Parathyroid adenoma (tissue), 2 donors: ENCODE measurements at regions not wholly inside any gene's neighbourhood (a gene's known extent, or its start where the extent isn't known, plus 50 kb on each side); places are given as distances from the start of the nearest gene placed in this dataset.

Experiments
- H2AFZ ChIP-seq: fragments of 300-600 bp; sonication (generic); one replicate; pipeline ENCODE4 v1.7.0; 2017; ENCODE audit warnings: antibody characterized with exemption, mild to moderate bottlenecking
- H3K27ac ChIP-seq: fragments of 300-600 bp; sonication (generic); one replicate; pipeline ENCODE4 v1.7.0; 2017
- H3K27me3 ChIP-seq: fragments of 300-600 bp; sonication (generic); one replicate; pipeline ENCODE4 v1.7.0; 2017; ENCODE audit warnings: low read length; ENCODE audit not compliant: control insufficient read depth, insufficient read depth
- H3K36me3 ChIP-seq: fragments of 300-600 bp; sonication (generic); one replicate; pipeline ENCODE4 v1.7.0; 2017; ENCODE audit warnings: low read length; ENCODE audit not compliant: control insufficient read depth, insufficient read depth
- H3K4me1 ChIP-seq: fragments of 300-600 bp; sonication (generic); one replicate; pipeline ENCODE4 v1.7.0; 2017; ENCODE audit warnings: control low read depth
- H3K4me2 ChIP-seq: fragments of 300-600 bp; sonication (generic); one replicate; pipeline ENCODE4 v1.7.0; 2017; ENCODE audit warnings: low read length
- H3K4me3 ChIP-seq: fragments of 300-600 bp; sonication (generic); one replicate; pipeline ENCODE4 v1.7.0; 2017; ENCODE audit warnings: low read depth, low read length
- H3K79me2 ChIP-seq: fragments of 300-600 bp; sonication (generic); one replicate; pipeline ENCODE4 v1.7.0; 2017; ENCODE audit warnings: control low read depth
- H3K9ac ChIP-seq: fragments of 300-600 bp; sonication (generic); one replicate; pipeline ENCODE4 v1.7.0; 2017; ENCODE audit warnings: mild to moderate bottlenecking
- H3K9me3 ChIP-seq: fragments of 300-600 bp; sonication (generic); one replicate; pipeline ENCODE4 v1.7.0; 2017; ENCODE audit warnings: low read length; ENCODE audit not compliant: control insufficient read depth
- TF ChIP-seq, protein P1 (sequence below): fragments of 300-600 bp; sonication (generic); IDR thresholded peaks from one replicate; pipeline ENCODE4 v1.7.0; 2017; ENCODE audit warnings: antibody characterized with exemption, mild to moderate bottlenecking
- donor health status: primary hyperparathyroidism.

DNA sequence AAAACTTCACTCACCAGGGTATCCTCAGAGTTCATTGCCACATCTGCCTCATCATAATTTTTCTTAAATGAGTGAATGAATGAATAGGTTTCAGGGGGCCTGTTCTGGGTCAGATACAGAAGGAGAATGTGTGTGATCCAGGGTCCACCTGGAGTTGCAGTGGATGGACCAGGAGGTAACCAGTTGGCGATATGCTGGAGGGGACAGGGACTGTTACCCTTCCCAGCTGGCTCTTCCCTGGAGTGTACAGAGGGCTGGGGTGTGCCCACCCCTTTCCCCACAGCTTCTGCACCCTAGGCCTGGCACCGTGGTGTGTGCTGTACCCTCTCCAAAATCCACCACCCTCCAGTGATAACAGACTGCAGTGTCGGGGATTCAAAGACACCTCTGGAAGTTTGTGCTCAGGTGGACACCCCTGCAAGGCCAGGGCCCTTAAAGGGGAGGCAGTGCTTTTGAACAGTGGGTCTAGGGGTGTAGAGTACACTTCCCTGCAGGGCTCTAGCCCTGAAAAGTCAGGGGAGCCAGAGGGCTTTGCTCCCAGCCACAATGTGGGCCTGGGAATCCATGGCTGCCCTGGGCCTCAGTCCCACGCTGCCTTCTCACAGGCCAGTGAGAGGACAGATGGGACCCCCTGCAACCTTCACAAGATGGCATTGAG is 134.4 kb upstream of the UNC5B start:
- Histone ChIP-seq H3K9me3 (no peaks in the 10 kb centered on the region), H3K27ac (no peak overlapping the region), H3K4me3 (no peak overlapping the region), H3K9ac (no peak overlapping the region), H3K4me1 (no peaks in the 10 kb centered on the region), H2AFZ (no peak overlapping the region), H3K79me2 (no peaks in the 10 kb centered on the region), H3K36me3 (no peaks in the 10 kb centered on the region), H3K4me2 (no peak overlapping the region), H3K27me3 (no peaks in the 10 kb centered on the region)
- TF ChIP-seq, protein P1, sequence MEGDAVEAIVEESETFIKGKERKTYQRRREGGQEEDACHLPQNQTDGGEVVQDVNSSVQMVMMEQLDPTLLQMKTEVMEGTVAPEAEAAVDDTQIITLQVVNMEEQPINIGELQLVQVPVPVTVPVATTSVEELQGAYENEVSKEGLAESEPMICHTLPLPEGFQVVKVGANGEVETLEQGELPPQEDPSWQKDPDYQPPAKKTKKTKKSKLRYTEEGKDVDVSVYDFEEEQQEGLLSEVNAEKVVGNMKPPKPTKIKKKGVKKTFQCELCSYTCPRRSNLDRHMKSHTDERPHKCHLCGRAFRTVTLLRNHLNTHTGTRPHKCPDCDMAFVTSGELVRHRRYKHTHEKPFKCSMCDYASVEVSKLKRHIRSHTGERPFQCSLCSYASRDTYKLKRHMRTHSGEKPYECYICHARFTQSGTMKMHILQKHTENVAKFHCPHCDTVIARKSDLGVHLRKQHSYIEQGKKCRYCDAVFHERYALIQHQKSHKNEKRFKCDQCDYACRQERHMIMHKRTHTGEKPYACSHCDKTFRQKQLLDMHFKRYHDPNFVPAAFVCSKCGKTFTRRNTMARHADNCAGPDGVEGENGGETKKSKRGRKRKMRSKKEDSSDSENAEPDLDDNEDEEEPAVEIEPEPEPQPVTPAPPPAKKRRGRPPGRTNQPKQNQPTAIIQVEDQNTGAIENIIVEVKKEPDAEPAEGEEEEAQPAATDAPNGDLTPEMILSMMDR = no peak

DNA sequence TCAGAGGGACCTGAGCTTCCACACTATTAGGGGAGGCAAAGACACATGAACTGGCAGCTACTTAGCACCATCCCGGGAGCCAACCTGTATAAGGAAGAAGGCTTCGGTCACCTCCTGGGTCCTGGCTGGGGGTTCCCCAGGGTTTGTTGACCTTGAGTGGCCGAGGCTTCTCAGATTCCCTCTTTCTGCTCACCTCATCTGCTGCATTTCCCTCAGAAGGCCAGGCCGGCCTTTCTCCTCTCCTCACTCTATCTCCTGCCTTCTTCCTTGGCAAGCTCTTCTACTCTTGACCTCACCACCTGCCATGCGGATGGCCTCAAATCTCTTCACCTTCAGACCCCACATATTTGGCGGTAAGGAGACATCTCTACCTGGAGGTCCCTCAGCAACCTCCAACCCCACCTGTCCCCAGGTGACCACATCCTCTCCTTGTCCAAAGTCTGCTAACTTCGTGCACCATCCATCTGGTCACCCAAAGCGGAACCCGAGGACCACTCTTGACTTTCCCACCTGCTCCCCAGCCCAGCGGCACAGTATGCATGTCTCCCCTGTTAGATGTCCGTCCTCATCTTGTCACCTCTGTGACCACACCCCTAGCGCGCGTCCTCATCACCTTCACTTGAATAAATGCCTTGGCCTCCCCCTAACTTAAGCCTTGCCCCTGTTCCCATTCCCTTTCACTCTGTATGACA is 133.8 kb upstream of the UNC5B start:
- H3K27ac ChIP-seq = no peak overlapping the region
- H3K27me3 ChIP-seq = no peaks in the 10 kb centered on the region
- no peak overlapping the region for H3K9ac ChIP-seq
- no peaks in the 10 kb centered on the region for H3K9me3 ChIP-seq
- H3K4me1 ChIP-seq = no peaks in the 10 kb centered on the region
- H3K79me2 ChIP-seq = no peaks in the 10 kb centered on the region
- no peak overlapping the region for H2AFZ ChIP-seq
- no peaks in the 10 kb centered on the region for H3K36me3 ChIP-seq
- TF ChIP-seq, protein P1 = no peak
- H3K4me2 ChIP-seq = no peak overlapping the region
- H3K4me3 ChIP-seq = no peak overlapping the region

GRCh38 chr10:71079761-71080380 is 132.5 kb upstream of the UNC5B start:
- Histone ChIP-seq H3K27ac (no peak overlapping the region), H2AFZ (no peak overlapping the region), H3K9ac (no peak overlapping the region), H3K4me1 (no peaks in the 10 kb centered on the region), H3K4me2 (no peak overlapping the region), H3K79me2 (no peaks in the 10 kb centered on the region), H3K4me3 (no peak overlapping the region), H3K36me3 (no peaks in the 10 kb centered on the region), H3K9me3 (no peaks in the 10 kb centered on the region), H3K27me3 (no peaks in the 10 kb centered on the region)
- TF ChIP-seq, protein P1 = no peak

DNA sequence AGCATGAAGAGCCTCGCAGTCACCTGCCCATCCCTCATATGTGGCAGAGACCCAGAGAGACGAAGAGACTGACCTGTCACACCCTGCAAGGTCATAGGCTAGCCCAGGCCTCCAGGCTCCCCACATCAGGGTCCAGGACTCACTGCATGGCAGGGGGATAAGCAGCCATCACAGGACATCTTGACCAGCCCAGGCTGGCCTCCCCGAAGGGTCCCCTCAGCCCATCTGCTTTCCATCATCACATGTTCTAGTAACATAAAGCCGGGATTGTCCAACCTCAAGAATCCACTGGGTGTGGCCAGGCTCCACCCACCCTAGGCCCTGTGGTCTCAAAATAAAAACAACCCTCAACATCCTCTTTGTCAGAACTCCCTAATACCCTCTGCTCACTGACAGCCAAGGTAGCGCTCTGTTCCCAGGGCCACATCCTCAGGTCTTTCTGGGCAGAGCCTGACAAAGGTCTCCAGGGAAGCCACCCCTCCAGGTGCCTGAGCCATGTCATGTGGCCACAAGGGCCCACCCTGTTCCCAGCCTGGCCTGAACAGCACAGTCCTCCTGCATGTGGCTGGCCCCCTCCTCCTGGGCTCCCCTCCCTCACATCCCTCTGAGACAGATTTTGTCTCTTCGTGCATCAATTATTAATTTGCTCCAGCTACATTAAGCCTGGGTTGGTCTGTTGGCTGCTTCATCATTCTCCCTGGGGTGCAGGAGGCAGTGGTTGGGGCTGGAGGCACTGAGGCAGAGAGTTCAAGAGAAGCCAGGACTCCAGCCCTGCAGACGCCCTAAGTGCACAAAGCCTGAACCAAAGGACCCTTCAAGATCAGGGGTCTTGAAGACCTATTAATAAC is 131.8 kb upstream of the UNC5B start:
- no peak overlapping the region for H3K9ac ChIP-seq
- no peaks in the 10 kb centered on the region for H3K36me3 ChIP-seq
- H3K4me3 ChIP-seq = no peak overlapping the region
- H3K4me1 ChIP-seq = no peaks in the 10 kb centered on the region
- H3K79me2 ChIP-seq = no peaks in the 10 kb centered on the region
- no peak overlapping the region for H3K4me2 ChIP-seq
- no peaks in the 10 kb centered on the region for H3K27me3 ChIP-seq
- no peak overlapping the region for H2AFZ ChIP-seq
- no peaks in the 10 kb centered on the region for H3K9me3 ChIP-seq
- TF ChIP-seq, protein P1 = no peak
- H3K27ac ChIP-seq = no peak overlapping the region
